DMS79 treated with DMSO at 0.1 percent for 48 hours (cell line): ENCODE measurements at regions not wholly inside any gene's neighbourhood (a gene's known extent, or its start where the extent isn't known, plus 50 kb on each side); places are given as distances from the start of the nearest gene placed in this dataset.
A peak's percentile ranks its signal among the peaks of the same experiment; 100 is the strongest.

Source experiments
- DNase-seq: peaks from one replicate; lab custom pipeline; 2025; lab: John Stamatoyannopoulos, UW

- DNase-seq, result no peak
These were observed 52.0 kb upstream of the TANC2 start for GRCh38 chr17:62913991-62914570.

GRCh38 chr17:62912363-62912762 is 53.7 kb upstream of the TANC2 start:
- no peak for DNase-seq

GRCh38 chr17:62911114-62911513 is 54.9 kb upstream of the TANC2 start:
- DNase-seq, result no peak

DNA sequence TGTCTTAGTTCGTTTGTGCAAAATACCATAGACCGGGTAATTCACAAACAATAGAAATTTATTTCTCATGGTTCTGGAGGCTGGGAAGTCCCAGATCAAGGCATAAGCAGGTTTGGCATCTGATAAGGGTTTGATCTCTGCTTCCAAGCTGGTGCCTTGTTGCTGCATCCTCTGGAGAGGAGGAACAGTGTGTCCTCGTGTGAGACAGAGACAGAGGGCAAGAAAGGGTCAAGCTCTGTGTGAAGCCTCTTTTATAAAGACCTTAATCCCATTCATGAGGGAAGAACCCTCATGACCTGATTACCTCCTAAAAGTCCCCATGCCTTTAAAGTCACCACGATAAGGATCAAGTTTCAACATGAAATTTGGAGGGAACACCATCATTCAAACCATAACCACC is 55.8 kb upstream of the TANC2 start:
- no peak for DNase-seq

DNA sequence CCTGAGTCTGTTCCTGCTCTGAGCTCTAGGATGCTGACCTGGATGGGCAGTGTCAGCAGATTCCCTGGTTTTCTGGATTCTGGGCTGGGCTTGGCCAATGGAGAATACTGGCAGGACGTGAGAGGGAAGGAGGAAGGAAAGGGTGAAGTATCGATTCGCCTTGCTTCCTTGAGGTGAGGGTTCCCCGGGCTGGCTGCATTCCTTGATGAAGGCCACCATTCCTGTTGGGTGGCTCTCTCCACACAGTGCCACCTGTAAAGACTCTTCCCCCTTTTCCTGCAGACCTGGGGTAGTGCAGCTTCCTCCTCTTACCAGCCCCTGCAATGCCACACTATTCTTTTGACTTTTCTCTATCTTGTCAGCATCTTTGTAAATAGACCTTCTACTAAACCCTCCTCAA is 58.1 kb upstream of the TANC2 start:
- DNase-seq, result no peak

DNA sequence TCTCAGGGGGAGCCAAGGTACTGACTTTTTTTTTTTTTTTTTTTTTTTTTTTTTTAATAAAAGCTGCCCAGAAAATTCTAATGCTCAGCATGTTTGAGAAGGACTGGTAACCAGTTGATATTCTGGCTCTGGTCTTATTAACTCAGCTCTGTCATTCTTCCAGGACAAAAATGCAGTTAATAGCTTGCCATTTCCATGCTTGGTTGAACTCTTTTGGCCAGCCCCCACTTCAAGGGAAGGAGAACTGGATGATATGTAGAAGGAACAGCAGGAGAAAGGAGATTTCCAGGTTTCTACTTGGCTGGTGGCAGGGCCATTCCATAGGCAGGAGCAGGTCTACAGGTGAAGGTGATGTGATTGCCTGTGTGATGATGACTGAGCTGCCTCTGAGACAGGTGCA is 59.2 kb upstream of the TANC2 start:
- peak; percentile 3 for DNase-seq

GRCh38 chr17:62905233-62905632 is 60.8 kb upstream of the TANC2 start:
- DNase-seq, result no peak

DNA sequence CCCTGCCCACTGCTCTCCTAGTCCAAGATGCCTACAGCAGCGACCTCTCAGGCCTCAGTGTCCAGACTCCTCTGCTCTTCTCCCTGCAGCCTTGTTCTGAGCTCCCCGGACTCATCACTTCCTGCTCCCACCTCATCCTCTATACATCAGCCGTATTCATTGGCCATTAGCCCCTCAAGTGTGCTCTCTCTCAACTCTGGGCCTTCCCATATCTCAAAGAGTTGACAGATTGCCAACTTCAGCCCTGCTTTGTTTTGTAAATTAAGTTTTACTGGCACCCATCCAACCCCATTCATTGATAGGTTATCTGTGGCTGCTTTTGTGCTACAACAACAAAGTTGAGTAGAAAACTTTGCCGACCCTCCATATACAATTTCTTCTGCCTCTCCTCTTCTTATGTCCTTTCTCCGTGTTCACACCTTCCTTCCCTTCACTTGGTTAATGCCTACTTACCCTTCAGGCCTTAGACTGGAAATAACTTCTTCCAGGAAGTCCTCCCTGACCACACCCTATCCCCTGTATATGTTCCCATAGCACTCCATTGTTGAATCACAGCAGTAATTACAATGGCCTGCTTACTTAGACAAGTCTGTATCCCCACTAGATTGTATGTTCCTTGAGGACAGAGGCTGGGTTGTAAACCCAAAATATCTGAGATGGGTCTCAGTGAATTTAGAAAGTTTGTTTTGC is 63.4 kb upstream of the TANC2 start:
- DNase-seq, result no peak

- no peak for DNase-seq
These were observed 64.5 kb upstream of the TANC2 start for GRCh38 chr17:62901544-62901943.

DNA sequence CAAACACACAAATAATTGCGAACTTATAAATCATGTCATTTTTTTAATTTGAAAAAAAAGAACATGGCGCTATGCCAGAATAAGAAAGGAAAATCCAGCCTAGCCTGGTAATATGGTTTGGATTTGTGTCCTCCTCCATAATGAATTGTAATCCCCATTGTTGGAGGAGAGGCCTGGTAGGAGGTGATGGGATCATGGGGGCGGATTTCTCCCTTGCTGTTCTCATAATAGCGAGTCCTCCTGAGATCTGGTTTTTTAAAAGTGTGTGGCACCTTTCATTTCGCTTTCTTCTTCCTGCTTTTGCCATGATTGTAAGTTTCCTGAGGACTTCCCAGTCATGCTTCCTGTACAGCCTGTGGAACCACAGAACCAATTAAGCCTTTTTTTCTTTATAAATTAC is 65.9 kb upstream of the TANC2 start:
- no peak for DNase-seq

DNA sequence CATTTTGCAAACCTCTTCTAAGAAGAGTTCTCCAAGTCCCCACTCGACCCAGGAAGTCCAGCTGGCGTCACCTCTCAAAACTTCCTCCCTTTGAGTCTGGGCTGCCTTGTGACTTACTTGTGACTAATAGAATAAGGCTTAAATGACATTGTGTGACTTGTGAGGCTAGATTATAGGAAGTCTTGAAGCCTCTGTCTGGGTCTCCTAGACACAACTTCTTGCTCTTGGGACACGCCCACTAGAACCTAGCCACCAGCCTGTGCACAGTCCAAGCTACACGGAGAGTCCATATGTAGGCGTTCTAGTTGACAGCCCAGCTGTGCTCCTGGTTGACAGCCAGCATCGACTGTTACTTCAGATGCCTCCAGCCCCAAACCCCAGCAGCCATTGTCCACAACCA is 66.7 kb upstream of the TANC2 start:
- DNase-seq, result no peak

DNA sequence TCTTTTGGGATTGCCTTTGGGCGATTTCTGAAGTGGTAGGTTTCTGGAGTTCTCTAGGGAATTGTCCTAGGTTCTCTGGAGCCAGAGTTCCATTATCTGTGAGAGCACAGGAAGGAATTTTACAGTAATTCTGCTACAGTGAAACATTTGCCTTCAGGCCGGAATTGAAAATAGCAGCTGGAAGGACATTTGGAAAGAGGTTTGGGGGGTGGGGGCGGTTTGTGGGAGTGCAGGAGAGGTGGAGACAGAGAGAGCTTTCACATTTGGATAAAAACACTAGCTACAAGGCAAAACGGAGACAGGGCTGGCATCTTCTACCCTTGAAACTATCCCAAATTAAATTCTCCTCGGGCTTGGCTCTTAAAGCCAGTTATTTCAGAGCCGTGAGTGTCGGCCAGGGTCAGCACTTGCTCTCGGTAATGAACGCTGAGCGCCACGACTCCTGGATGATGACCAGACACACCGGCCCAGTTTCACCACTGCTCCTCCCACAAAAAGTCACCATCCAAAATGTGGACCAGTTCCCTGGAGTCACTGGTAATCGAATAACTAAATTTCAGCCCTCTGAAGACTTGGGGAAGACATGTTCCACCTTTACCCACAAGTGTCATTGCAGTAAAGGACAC is 67.7 kb upstream of the TANC2 start:
- DNase-seq, result no peak

GRCh38 chr17:62897706-62898105 is 68.3 kb upstream of the TANC2 start:
- DNase-seq, result no peak

GRCh38 chr17:62895320-62896301 is 70.4 kb upstream of the TANC2 start:
- DNase-seq, result no peak

DNA sequence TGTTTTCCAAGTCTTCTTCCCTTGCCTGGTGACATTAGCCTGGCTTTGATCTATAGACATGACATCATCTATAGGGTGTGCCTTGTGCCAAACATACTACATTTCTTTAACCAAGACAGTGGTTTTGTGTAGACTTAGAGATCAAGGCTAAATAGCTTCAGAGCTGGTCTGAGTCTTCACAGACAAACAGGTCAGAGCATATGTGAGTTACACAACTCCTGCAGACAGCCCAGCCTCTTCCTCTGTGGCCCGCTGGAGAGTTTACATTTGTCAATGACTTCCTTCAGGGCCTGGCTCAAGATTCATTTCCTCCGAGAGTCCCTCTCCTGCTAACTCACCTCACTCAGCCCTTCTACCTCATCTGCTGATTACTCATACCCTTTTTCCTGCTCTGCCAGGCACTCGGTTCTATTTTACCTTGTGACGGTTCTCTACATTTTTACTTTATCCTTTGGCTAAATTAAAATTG is 73.1 kb upstream of the TANC2 start:
- no peak for DNase-seq

GRCh38 chr17:62892061-62892675 is 73.9 kb upstream of the TANC2 start:
- no peak for DNase-seq

DNA sequence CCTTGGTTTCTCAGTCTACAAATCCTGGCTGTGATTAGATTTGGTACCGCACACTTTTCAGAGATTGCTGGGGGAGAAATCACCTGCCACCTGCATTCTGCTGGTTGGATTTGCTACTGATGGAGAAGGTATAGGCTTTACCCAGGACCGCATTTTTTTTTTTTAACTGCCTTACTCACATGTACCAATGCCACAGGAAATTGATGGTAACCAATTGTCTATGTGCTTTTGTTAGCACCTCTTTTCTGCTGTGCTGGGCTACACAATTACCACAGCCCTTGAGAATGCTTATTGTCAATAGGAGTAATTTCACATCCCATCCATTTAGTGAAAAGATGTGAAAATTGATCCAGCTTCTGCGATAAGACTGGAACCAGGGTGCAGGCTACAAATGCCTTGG is 74.4 kb upstream of the TANC2 start:
- no peak for DNase-seq

- DNase-seq, result no peak
These were observed 77.3 kb upstream of the TANC2 start for GRCh38 chr17:62888765-62889164.

DNA sequence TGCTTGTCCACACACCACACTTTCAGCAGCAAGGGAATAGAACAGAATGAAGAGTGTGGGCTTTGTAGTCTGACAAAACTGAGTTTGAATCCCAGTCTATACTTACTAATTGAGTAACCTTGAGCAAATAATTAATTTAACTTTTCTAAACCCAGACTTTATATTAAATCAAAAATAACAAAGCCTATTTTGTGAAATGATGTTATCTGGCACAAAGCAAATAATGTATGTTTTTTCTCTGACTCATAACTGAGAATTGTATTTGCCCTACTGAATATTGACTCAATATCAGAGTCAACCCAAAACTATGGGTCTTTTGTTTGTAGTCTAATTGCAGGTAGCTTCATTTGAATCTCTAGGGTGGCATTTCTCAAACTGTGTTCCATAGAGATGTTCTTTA is 77.9 kb upstream of the TANC2 start:
- no peak for DNase-seq

GRCh38 chr17:62887437-62887836 is 78.6 kb upstream of the TANC2 start:
- DNase-seq, result no peak

- no peak for DNase-seq
These were observed 76.7 kb upstream of the MARCHF10 start for GRCh38 chr17:62884781-62885180.

- DNase-seq, result no peak
These were observed 74.8 kb upstream of the MARCHF10 start for GRCh38 chr17:62882878-62883277.
